ENCODE measurements at regions not wholly inside any gene's neighbourhood (a gene's known extent, or its start where the extent isn't known, plus 50 kb on each side); places are given as distances from the start of the nearest gene placed in this dataset.
"Not testable (repeated sequence)": the region's sequence is repeated elsewhere in the genome, so short reads cannot be mapped to it uniquely, and the experiment has no call there.

DNA sequence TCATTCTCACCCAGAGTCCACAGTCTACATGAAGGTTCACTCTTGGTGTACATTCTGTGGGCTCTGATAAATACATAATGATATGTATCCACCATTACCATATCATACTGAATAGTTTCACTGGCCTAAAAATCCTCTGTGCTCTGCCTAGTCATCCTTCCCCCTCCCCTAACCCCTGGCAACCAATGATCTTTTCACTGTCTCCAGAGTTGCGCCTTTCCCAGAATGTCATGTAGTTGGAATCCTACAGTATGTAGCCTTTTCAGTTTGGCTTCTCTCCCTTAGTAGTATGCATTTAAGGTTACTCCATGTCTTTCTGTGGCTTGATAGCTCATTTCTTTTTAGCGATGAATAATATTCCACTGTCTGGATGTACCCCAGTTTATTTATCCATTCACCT is 101.3 kb downstream of the NOG start:
- no peak for DNase-seq

DNA sequence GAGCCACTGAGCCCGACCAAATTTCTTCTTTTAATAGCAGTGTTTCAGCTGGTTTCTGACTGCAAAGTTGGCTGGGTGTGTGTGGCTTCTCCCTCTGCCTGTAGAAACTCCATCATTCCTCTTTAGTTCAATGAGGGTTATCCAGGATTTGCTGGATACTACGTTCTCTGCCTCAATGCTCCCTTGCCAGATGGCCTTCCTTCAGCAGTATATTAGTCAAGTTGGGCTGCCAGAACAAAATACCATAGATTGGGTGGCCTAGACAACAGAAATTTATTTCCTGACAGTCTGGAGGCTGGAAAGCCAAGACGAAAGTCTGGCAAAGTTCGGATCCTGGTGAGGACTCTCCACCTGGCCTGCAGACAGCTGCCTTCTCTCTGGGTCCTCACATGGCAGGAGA is 103.7 kb downstream of the NOG start:
- DNase-seq = no peak

DNA sequence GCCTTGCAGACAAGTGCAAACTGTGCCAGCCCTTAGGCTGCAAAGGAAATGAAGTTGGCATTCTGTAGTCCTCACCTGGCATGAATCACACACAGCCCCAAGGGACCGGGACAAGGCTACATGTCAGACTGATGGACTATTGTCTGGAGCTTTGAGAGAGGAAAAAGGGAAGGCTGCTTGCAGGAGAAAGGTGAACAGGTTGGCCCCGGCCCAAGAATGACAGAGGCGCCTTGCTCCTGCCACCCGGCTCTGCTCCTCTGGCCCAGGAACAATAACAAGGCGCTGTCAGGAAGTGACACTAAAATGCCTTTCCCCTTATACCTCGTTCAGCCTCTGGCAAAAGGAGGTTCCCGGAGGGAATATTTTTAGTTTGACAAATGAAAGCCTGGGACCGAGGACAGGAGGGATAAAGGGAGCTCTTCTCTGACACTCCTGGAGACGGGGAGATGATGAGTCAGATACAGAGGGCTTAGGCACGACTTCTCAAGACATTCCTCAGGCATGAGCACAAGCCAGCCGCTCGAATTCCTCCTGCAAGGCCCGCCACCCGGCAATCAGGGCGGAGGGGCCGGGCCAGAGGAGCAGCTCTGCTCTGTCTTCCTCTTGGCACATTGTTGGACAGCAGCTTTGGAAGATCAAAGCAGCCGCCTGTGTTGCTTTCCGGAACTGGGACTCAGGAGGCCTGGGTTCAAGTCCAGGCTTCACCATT is 105.8 kb downstream of the NOG start:
- peak; percentile 32 for DNase-seq

DNA sequence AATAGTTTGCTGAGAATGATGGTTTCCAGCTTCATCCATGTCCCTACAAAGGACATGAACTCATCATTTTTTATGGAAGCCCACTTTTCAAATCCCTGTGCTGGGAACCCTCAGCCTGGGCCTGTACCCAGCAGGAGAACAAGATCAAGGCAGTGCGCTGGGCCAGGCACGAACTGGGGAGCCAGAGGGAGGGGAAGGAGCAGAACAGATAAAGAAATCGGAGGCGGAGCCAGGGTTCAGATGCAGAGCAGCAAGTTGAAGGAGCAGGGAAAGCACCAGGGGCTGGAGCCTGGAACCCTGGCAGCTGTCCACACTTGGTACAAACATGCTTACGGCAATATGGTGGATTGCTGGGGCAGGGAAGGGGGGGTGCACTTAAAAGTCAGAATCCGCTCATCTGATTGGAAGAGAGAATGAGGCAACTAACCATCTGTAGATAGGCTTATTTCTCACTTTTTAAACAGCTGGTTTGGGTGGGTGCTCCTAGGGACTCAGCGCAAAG is 107.5 kb downstream of the NOG start:
- DNase-seq = no peak

DNA sequence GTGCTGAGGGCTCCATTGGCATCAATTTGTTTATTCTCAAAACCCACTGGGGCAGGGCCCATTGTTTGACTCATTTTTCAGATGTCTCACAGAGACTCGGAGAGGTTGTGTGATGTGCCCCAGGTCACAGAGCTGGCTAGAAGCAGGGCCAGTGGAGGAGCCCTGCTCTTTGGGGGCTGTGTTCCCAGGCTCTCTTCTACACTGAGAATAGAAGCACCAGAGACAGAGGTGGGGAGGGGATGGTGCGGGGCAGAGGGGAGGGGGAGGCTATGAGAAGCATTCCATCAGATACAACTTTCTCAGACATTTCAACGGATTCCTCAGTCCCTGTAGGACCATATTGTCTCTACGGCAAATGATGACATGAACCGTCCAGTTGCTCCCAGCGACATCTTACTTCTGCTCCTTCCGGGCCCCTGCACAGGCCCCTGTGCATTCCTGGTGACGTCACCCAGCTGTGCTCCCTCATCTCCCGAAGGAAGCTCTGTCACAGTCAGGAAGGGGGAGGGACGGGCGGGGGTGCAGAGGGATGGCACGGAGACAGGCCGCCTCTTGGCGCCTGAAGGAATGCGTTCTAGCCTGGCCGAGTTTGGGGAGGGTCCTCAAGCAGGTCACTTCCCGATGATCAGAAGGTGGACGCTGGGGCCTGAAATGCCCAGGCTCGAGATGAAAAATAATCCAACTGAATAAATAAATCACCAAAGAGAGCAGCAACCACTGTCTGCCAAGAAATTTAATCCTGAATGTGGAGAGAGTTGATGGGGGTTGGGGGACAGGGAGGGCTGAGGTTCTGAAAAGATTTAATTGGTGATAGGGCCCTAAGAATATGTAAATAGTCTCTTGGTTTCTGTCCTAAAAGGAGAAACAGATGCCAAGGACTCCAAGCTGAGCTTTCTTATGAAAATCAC is 114.1 kb downstream of the NOG start:
- DNase-seq = no peak

DNA sequence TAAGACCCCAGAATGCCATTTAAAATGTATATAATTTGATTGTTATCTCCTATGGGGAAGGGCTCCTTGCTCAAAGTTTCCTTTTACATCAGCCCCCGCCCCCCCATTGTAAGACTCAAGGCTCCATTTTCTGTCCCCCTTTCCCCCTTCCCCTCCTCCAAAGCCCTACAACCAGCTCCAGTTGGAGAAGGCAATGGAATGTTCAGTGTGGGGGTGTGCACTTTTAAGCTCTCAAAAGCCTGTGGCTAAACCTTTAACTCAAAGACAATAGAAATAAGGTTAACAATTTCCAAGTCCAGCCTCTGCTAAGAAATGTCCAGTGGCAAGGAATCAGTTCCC is 114.7 kb downstream of the NOG start:
- no peak for DNase-seq

DNA sequence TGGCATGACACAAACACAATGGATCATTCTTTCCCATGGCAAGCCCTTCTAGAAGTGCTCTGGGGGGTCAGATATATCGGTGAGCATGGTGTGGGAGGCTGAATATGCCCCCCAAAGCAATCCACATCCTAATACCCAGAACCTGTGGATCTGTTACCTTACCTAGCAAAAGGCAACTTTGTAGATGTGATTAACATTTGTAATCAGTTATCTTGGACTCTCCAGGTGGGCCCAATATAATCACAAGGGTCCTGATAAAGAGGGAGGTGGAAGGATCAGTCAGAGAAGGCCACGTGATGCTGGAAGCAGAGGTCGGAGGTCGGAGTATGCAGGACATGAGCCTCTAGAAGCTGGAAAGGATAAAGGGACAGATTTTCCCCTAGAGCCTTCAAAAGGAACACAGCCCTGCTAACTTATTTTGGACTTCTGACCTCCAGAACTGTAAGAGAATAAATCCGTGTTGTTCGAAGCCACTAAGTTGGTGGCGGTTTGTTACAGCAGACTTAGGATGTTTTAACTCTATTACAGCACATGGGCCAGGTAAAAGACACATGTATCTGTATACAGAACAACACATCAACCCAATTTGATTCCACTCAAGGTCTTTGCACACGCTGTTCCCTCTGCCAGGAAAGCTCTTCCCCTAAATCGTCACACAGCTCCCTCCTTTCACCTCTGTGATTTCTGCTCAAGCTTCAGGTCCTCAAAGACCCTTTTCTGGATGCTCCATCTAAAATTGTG is 115.3 kb downstream of the NOG start:
- DNase-seq = no peak

DNA sequence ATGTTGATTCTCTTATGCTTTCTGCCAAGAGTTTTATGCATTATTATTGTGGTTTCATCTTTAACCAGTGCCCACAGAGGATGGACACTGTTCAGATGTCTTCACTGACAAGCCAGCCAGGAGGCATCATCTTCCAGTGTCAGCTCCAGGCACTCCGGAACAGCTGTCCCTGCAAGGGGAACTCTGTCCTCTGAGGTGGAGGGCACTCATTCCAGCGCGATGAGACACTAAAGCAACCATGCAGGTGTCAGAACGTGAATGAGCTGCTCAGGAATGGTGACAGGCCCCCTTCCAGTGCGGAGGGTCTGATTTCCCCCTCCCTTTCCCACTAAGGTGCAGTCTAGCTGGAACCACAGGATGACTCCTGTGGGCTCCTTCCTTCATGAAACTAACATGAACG is 117.5 kb downstream of the NOG start:
- DNase-seq = no peak

DNA sequence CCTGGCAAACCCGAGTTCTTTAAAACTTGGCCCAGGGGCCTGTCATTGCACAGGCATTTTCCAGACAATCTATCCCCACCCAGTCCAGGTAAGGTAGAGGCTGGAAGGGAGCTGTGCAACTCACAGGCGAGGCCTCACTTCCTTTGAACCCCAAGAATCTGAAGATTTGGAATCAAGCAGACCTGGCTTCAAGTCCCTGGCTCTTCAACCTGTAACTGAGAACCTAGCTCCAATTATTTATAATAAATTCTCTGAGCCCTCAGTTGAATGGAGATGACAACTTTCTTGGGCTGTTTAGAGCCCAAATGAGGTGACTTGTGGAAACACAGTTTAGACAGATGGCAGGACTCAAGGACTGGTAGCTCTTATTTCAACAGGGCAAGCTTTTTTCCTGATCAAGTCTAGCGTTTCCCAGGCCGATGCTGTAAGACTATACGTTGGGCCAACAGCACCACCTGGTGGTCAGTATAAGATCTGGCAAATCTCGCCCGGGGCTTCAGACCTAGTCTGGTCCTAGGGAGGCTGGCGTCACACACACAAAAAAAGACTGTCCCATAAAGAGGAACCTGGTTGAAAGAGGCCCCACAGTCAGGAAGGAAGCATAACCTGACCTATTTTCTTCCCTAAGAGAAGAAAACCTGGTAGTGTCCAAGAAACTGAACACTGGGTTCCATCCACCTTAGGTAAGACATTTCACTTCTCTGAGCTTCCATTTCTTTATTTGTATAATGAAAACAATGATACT is 117.9 kb downstream of the C17orf67 start:
- peak; percentile 83 for DNase-seq

DNA sequence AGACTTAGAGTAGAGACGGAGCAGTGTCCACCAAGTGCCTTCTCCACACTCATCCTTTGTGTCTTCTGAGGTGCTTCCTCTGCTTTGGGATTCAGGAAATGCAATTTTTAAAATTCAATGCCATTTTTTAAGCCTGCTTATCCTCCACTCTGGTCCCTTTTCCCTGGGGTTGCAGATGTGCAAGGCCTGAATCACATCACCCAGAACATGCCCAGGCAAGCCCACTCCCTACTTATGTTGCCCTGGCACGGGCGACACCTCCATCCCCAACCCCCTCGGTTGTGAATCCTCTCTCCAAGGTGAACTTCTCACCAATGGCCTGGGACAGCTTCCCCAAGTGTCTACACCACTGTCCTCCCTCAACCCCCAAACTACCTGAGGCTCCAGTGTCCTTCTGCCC is 116.2 kb downstream of the C17orf67 start:
- DNase-seq = no peak

DNA sequence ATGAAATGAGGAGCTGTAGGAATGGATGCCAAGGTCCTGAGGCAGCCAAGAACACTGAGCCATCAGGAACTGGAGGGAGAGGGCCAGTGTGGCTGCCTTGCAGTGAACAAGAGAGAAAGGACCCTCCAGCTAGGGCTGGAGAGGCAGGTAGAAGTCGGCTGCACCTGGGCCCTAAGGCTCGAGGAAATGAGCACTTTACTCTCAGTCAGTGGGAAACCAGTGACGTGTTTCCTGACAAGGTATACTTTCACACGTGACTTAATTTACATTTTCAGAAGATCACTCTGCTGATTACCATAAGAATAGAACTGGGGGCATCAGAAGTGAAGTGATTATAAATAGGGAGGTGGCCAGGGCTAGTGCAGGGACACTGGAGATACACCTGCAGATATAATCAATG is 115.2 kb downstream of the C17orf67 start:
- no peak for DNase-seq

DNA sequence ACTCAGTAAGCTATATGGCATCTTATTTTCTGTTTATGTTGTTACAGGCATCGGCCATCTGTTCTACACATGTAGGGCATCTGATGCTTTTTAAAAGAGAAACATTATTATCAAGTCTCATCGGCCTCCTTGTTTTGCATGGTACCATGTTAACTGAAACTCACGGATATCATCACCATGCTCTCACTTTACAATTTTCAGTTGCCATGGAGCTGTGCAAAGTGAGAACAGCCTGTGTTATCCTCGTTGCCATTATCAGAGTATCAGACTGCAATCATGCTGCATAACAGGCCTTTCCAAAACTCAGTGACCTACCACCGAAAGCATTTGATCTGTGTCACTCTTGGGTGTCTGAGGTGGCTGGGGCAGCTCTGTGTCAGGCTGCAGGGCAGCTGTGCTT is 110.3 kb downstream of the C17orf67 start:
- no peak for DNase-seq

DNA sequence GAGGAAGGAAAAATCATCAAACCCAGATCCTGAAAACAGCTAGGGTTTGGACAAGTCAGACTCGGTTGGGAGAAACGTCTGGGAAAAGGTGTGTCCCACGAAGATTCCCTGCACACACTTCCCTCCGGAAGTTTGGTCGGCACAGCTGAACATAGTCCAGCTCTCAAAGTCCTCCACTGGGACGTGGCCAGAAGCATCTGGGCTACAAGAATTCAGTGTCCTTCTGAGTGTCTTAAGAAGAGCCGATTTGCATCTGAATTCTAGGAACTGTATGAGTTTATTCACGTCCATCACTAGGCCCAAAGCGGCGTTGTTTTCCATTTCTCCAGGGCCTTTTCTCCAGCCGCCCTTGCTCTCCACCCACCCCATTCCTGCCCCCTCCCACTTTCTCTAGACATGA is 109.1 kb downstream of the C17orf67 start:
- no peak for DNase-seq

DNA sequence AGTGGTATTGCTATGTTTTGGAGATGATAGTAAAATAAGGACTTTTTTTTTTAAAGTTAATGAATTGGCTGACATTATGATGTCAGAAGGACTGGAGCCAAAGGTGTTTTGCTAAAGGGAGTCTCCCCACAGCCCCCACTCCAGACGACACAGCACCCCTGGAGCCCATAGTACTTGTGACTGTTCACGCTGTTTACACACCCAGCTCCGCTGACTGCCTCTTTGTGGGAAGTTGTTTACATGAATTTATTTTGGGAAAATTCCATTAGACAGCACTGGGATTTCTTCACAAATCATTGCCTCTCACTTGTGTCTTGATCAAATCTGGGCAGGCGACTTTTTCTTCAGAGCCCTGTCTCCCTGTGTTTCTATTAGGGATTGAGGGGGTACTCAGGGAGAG is 108.6 kb downstream of the C17orf67 start:
- no peak for DNase-seq

DNA sequence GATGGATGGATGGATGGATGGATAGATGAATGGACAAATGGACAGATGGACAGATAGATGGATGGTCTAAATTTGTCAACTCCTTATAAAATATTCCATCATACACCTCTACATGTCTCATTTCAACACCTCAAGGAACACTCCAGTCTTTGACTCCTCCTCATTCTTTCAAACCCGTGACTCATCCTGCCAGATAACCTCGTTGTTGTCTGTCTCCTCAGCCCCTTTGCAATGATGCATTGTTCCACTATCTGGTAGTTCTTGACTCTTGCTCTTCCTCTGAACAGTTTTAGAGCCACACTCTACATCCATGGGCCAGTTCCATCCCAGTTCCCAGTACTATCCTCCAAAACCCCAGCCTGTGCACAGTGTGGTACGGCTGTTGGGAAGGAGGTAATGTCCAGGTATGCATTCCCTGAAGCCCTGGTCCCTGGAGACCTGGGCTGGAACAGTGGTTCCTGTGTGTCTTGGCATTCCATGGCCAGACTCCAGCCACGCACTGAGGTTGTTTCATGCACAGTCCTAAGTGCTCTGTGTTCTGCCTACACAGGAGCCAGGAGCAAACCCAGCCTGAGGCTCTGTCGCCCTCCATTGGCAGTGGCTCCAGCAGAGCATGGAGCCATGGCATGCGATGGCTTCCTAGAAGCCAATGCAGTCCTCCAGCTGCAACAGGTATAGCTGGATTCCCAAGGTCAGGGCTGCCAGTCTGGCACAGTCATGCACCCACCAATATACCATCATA is 105.7 kb downstream of the C17orf67 start:
- DNase-seq = no peak

DNA sequence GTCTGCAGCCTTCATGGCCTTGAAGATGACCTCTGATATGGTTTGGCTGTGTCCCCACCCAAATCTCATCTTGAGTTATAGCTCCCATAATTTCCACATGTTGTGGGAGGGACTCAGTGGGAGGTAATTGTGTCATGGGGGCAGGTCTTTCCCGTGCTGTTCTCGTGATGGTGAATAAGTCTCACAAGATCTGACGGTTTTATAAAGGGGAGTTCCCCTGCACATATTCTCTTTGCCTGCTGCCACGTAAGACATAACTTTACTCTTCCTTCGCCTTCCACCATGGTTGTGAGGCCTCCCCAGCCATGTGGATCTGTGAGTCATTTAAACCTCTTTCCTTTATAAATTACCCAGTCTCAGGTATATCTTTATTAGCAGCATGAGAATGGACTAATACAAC is 102.6 kb downstream of the C17orf67 start:
- not testable (repeated sequence) for DNase-seq

DNA sequence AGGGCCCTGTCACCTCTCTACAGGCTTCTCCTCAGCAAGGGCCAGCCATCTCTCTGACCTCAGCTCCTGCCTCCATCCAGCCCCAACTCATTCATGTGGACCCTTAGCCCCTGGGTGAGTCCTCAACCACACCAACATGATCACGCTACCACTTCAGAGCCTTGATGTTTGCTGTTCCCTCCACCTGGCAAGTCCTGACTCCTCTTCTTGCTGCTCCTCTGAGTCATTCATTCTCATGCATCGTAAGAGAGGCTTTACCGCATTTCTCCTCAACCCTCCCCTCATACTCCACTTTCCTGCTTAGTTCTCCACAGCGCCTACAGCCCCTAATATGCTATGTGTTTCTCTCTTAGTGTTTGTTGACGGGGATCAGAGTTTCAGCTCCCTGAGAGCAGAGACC is 99.9 kb downstream of the C17orf67 start:
- DNase-seq = no peak

DNA sequence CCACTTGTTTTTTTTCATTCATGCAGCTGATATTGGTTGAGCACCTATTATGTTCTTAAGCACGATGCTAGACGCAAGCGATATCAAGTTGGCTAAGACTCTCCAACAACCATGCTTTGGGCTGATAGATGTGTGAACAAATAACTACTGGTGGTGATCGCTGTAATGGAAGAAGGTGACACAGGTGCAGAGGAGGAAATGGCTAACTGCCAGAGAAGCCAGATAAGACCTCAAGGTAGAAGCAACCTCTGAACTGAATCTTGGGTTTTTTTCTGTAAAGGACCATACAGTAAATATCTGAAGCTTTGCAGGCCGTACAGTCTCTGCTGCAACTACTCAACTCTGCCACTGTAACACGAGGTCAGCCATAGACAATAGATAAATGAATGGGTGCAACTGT is 97.9 kb downstream of the C17orf67 start:
- no peak for DNase-seq

DNA sequence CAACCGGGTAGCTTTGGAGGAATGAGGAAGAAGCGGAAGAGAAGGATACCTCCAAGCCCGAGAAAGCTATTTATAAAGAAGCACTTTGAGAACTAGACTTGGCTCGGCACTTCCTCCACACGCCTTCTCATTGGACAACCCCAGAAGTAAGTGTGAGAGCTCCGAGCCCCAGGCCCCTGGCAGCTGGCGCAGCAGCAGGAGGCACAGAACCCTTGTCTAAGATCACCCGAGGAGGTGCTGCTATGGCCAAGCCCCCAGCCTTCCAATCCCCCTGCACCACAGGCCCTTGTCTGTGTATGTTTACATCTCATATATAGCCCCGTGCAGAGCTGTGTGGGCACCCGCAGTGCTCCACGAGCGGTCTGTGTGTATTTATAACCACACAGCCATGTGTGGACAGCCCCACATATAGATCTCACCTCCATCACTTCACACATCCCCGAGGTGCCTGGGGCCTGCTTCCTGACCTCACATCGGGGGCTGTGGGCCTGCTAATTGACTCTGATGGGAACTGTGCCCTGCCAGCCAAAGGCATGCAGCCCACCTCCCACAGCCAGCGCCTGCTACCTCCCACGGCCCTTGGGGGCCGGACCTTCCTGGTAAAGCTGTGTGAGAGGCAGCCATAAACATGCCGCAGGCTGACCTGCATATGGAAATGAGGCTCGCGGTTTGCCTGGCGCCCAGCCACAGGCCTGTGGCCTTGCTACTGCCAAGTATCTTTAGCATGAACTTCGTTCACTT is 96.1 kb downstream of the C17orf67 start:
- DNase-seq = no peak

DNA sequence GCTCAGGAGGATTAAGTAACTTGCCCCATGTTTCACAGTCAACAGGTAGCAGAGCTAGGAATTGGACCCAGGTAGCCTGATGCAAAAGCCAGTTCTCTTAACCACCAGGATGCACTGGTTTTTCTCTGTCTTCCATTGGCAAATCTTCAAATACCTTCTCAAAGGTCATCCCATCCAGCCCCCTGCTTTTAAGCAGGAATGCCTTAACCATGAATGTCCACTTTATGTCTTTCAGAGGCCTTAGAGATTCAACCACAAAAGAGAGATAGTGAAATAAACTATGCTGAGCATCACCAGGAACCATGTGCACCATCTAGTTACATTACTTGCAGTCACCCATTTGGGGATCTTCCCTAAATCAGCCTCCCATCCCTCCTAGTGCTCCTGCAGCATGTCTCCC is 94.3 kb downstream of the C17orf67 start:
- no peak for DNase-seq

DNA sequence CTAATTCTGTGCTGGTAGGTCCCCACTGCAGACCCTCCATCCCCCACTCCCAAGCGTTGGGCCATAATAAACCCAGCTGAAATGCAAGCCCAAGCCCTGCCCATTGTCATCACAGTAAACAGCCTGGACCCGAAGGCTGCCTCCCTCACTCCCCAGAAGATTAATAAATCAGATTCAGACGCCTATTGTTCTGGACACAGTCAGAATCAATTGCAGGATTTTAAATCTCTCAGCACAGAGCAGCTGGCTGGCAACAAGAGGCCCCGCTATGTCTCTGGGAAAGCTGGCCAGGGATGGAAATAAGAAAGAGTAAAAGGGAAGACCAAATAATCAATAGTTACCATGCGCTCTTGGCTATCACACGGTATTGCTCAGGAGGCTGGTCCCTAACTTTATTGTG is 93.9 kb downstream of the C17orf67 start:
- DNase-seq = no peak
